Stomach smooth muscle (tissue), 2 donors: ENCODE measurements at regions not wholly inside any gene's neighbourhood (a gene's known extent, or its start where the extent isn't known, plus 50 kb on each side); places are given as distances from the start of the nearest gene placed in this dataset.
"Not testable (repeated sequence)": the region's sequence is repeated elsewhere in the genome, so short reads cannot be mapped to it uniquely, and the experiment has no call there.

Source experiments
- H3K27ac ChIP-seq: one replicate; pipeline ENCODE4 v1.7.0; 2013; ENCODE audit warnings: mild to moderate bottlenecking, low read length, inconsistent platforms
- H3K27me3 ChIP-seq, 2 donors: one replicate each; pipeline ENCODE4 v1.7.0; 2013; ENCODE audit warnings: low read length in 2 of 2; ENCODE audit not compliant: insufficient read depth in 2 of 2, control insufficient read depth in 1 of 2
- H3K36me3 ChIP-seq, 2 donors: one replicate each; pipeline ENCODE4 v1.7.0; 2013; ENCODE audit warnings: low read length in 2 of 2; ENCODE audit not compliant: control insufficient read depth in 2 of 2, insufficient read depth in 2 of 2
- H3K4me1 ChIP-seq: one replicate; pipeline ENCODE4 v1.7.0; 2013; ENCODE audit warnings: low read length; ENCODE audit not compliant: control insufficient read depth, insufficient read depth
- H3K4me3 ChIP-seq, 2 donors: one replicate each; pipeline ENCODE4 v1.7.0; 2013; ENCODE audit warnings: low read length in 2 of 2
- H3K9ac ChIP-seq, 2 donors: one replicate each; pipeline ENCODE4 v1.7.0; 2013; ENCODE audit warnings: low read length in 2 of 2, mild to moderate bottlenecking in 1 of 2
- H3K9me3 ChIP-seq, 2 donors: one replicate each; pipeline ENCODE4 v1.7.0; 2013; ENCODE audit warnings: low read length in 2 of 2; ENCODE audit not compliant: control insufficient read depth in 2 of 2
- donor health status: healthy.
- donor health status: Pancreatic carcinoma.

DNA sequence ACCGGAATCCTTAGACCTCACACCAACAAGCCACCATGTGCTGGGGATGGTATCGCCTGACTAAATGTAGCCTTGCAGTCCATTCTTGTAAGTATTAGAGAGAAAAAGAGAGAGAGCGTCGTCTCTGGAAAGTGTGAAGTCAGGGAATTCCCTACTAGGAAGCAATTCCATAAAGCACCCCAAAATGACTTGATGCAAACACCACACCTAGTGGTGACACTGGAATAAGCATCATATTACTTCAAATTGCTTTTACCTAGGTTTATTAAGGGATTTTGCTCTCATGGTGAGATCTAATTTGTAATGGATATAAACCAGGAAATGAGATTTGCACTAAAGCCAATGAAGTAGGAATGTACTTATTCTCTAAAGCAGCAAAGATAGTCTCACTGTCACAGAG, 111.4 kb upstream of the METTL9 start:
- H3K9me3 ChIP-seq, H3K4me3 ChIP-seq, H3K4me1 ChIP-seq, H3K27me3 ChIP-seq, H3K36me3 ChIP-seq, H3K27ac ChIP-seq, H3K9ac ChIP-seq: not testable (repeated sequence)

DNA sequence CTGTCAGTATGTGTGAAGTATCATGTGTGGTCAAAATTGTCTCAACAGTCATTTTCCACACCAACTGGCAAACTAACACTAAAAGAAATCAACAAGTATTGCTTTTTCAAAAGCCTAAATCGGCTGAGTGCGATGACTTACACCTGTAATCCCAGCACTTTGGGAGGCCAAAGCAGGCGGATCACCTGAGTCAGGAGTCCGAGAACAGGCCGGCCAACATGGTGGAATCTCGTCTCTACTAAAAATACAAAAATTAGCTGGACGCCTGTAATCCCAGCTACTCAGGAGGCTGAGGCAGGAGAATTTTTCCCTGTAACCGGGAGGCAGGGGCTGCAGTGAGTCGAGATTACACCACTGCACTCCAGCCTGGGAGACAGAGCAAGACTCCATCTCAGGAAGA, 100.3 kb upstream of the METTL9 start:
- not testable (repeated sequence) for H3K9ac ChIP-seq, H3K4me3 ChIP-seq, H3K4me1 ChIP-seq, H3K27ac ChIP-seq, H3K9me3 ChIP-seq, H3K27me3 ChIP-seq, H3K36me3 ChIP-seq

- not testable (repeated sequence) for H3K9me3 ChIP-seq, H3K36me3 ChIP-seq, H3K4me1 ChIP-seq, H3K27me3 ChIP-seq, H3K9ac ChIP-seq
- H3K4me3 ChIP-seq, result peak overlapping the region in 1 of 2 donors; percentile 77
- peak overlapping the region; percentile 77 for H3K27ac ChIP-seq
These were observed 98.0 kb upstream of the METTL9 start for GRCh38 chr16:21501223-21501868.

GRCh38 chr16:21501869-21502667, 97.3 kb upstream of the METTL9 start:
- Histone ChIP-seq H3K9me3 (no peaks in the 10 kb centered on the region), H3K9ac (peak overlapping the region; percentile 58 to 73), H3K4me3 (peak overlapping the region; percentile 63 to 77), H3K36me3 (no peaks in the 10 kb centered on the region), H3K27ac (peak overlapping the region; percentile 77), H3K27me3 (no peaks in the 10 kb centered on the region), H3K4me1 (peaks cover 4% of the 10 kb centered on the region)

DNA sequence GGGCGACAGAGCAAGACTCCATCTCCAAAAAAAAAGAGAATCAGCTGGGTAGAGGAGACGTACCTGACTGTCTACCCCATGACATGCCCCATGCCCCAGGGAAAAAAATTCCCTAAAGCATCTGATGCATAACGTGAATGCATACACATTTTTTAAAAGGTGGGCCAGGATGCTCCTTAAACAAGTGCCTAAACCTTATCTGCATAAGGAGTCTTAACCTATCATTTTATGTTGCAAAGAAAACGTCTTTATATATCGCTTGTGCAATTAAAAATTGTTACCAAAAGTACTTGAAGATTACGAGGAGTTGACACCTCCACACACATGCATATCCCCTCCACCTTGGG, 95.8 kb upstream of the METTL9 start:
- H3K36me3 ChIP-seq, H3K4me3 ChIP-seq, H3K27me3 ChIP-seq, H3K9me3 ChIP-seq, H3K9ac ChIP-seq, H3K27ac ChIP-seq: not testable (repeated sequence)
- H3K4me1 ChIP-seq, result peaks cover 19% of the 10 kb centered on the region

DNA sequence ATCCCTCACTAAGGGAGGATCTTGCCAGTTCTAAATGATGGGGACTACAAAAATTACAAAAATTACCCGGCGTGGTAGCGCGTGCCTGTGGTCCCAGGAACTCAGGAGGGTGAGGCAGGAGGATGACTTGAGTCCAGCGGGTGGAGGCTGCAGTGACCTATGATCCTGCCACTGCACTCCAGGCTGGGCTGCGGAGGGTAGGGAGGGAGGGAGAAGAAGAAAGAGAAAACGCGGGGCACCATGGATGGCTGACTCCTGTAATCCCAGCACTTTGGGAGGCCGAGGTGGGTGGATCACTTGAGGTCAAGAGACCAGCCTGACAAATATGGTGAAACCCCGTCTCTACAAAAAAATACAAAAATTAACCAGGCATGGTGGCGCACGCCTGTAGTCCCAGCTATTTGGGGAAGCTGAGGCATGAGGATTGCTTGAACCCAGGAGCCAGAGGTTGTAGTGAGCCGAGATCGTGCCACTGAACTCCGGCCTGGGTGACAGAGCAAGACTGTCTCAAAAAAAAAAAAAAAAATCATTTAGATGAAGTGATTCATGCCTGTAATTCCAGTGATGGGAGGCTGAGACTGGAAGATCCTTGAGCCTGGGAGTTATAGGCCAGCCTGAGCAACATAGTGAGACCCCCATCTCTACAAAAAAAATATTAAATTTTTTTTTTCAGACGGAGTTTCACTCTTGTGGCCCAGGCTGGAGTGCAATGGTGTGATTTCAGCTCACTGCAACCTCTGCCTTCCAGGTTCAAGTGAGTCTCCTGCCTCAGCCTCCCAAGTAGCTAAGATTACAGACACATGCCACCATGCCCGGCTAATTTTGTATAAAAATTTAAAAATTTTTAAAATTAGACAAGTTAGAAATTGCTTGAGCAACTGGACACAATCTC, 95.2 kb upstream of the METTL9 start:
- H3K9ac ChIP-seq, H3K9me3 ChIP-seq, H3K36me3 ChIP-seq, H3K4me3 ChIP-seq, H3K27ac ChIP-seq, H3K27me3 ChIP-seq: not testable (repeated sequence)
- peaks cover 25% of the 10 kb centered on the region for H3K4me1 ChIP-seq

GRCh38 chr16:21505751-21506520, 93.4 kb upstream of the METTL9 start:
- peaks cover 38% of the 10 kb centered on the region for H3K4me1 ChIP-seq
- H3K4me3 ChIP-seq, H3K27ac ChIP-seq, H3K27me3 ChIP-seq, H3K9me3 ChIP-seq, H3K36me3 ChIP-seq, H3K9ac ChIP-seq: not testable (repeated sequence)

GRCh38 chr16:21506857-21507456, 92.4 kb upstream of the METTL9 start:
- not testable (repeated sequence) for H3K9ac ChIP-seq, H3K36me3 ChIP-seq, H3K9me3 ChIP-seq, H3K4me3 ChIP-seq, H3K27me3 ChIP-seq
- Histone ChIP-seq H3K4me1 (peaks cover 45% of the 10 kb centered on the region), H3K27ac (peak overlapping the region; percentile 24)

DNA sequence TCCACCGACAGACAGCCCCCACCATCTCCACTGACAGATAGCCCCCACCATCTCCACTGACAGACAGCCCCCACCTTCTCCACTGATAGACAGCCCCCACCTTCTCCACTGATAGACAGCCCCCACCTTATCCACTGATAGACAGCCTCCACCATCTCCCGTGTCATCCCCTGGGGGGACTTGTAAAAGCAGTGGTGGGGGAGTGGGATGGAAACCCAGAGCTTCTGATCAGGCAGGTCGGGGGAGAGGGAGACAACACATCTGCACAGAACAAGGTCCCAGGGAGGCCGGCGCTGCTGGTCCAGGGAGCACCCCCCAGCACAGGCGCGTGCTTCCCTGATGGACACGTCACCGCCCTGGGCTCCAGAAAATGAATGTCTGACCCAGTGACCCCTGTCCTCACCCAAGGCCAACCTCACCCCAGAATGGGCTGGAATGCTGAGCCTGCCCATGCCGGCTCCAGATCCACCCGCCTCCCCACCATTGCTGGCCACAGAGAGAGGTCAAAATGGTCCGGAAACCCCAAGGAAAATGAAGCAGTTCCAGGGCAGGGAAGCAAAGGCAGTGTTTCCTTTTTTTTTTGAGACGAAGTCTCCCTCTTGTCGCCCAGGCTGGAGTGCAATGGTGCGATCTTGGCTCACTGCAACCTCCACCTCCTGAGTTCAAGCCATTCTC, 91.6 kb upstream of the METTL9 start:
- not testable (repeated sequence) for H3K4me3 ChIP-seq, H3K36me3 ChIP-seq, H3K27me3 ChIP-seq, H3K9me3 ChIP-seq, H3K9ac ChIP-seq
- H3K4me1 ChIP-seq, result peaks cover 53% of the 10 kb centered on the region
- H3K27ac ChIP-seq, result peak overlapping the region; percentile 46
